GM12874 (cell line): ENCODE measurements at regions not wholly inside any gene's neighbourhood (a gene's known extent, or its start where the extent isn't known, plus 50 kb on each side); places are given as distances from the start of the nearest gene placed in this dataset.

Experiments used
- CTCF ChIP-seq: IDR thresholded peaks from 2 replicates; pipeline ENCODE4 v1.5.1; 2011; ENCODE audit warnings: low read depth, mild to moderate bottlenecking, control low read depth, low read length, moderate library complexity; ENCODE audit not compliant: insufficient read depth

GRCh38 chr4:59727745-59728144, 1472.4 kb upstream of the ADGRL3 start:
- TF ChIP-seq CTCF, result no peak

GRCh38 chr4:59728496-59728895, 1471.6 kb upstream of the ADGRL3 start:
- TF ChIP-seq CTCF, result no peak

- TF ChIP-seq CTCF, result no peak
Observed at GRCh38 chr4:59729321-59729720, 1470.8 kb upstream of the ADGRL3 start.

GRCh38 chr4:59748433-59748832, 1451.7 kb upstream of the ADGRL3 start:
- TF ChIP-seq CTCF, result no peak

- no peak for TF ChIP-seq CTCF
Observed at GRCh38 chr4:59759082-59759825, 1440.9 kb upstream of the ADGRL3 start.

- TF ChIP-seq CTCF, result no peak
Observed at GRCh38 chr4:59762344-59762743, 1437.8 kb upstream of the ADGRL3 start.

GRCh38 chr4:59770601-59771264, 1429.4 kb upstream of the ADGRL3 start:
- no peak for TF ChIP-seq CTCF
